Nephron (organoid): ENCODE measurements at regions not wholly inside any gene's neighbourhood (a gene's known extent, or its start where the extent isn't known, plus 50 kb on each side); places are given as distances from the start of the nearest gene placed in this dataset.

Source experiments
- H3K27ac Mint-ChIP-seq, 3 experiments: 2 replicates each; pipeline ENCODE4 v1.8.0; 2020; ENCODE audit warnings: mixed read lengths in 3 of 3, mild to moderate bottlenecking in 2 of 3, moderate library complexity in 1 of 3
- H3K27me3 Mint-ChIP-seq: 2 replicates; pipeline ENCODE4 v1.8.0; 2021; ENCODE audit warnings: low read depth, mild to moderate bottlenecking, moderate library complexity, mixed read lengths
- H3K36me3 Mint-ChIP-seq: 2 replicates; pipeline ENCODE4 v1.8.0; 2020; ENCODE audit warnings: low read depth, mixed read lengths
- H3K4me1 Mint-ChIP-seq: 2 replicates; pipeline ENCODE4 v1.8.0; 2020; ENCODE audit warnings: mixed read lengths
- H3K4me3 Mint-ChIP-seq, 3 experiments: 2 replicates each; pipeline ENCODE4 v1.8.0; 2020; ENCODE audit warnings: mild to moderate bottlenecking in 3 of 3, mixed read lengths in 3 of 3, moderate library complexity in 2 of 3
- H3K9me3 Mint-ChIP-seq: 2 replicates; pipeline ENCODE4 v1.8.0; 2020; ENCODE audit warnings: mixed read lengths
- TF ChIP-seq, protein P1 (sequence below), 3 experiments: fragments of 200-600 bp; sonication (generic); IDR thresholded peaks; one replicate each; pipeline ENCODE4 v1.5.0; 2021; ENCODE audit warnings: antibody characterized with exemption in 3 of 3; ENCODE audit not compliant: unreplicated experiment in 3 of 3

DNA sequence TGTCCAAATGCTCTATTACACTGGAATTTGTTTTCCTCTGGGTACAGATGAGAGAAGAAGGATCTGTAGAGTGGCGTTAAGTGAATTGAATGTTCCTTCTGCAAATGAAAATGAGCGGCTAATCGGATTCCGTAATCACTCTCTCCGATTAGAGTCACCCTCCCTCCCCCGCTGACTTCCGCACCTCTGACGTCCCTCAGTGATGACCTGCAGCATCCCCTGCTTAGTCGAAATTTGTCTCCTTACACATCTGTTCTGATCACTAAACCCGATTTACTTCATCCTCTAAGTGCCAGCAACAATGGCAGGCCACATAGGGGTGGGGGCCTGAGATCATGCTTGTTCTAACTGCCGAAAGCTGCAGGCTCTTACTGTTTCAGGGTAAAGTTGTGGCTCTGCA, 378.7 kb downstream of the SEC16B start:
- Mint-ChIP-seq H3K27ac (no peak overlapping the region), H3K4me1 (no peaks in the 10 kb centered on the region)

DNA sequence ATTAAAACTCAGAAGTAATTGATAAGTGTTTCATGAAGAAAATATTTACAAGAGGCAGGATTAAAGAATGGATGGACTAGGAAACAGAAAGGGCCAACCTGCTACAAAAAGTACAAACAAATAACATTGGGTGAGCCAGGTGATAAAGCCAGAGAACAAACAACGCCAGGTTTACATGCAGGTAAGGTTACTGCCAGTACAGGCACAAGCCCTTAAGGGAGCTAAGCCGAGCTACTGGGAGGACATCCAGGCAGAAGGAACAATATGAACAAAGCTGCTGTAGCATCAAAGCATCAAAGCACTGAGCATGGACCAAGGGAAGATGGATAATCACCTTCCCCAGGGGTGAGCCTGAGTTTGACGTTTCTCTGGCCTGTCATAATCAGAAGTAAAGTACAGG, 380.7 kb downstream of the SEC16B start:
- Mint-ChIP-seq H3K4me3 (no peak overlapping the region), H3K27me3 (peaks cover 7% of the 10 kb centered on the region), H3K27ac (no peak overlapping the region), H3K36me3 (no peaks in the 10 kb centered on the region), H3K9me3 (no peaks in the 10 kb centered on the region), H3K4me1 (no peaks in the 10 kb centered on the region)
- TF ChIP-seq, protein P1, sequence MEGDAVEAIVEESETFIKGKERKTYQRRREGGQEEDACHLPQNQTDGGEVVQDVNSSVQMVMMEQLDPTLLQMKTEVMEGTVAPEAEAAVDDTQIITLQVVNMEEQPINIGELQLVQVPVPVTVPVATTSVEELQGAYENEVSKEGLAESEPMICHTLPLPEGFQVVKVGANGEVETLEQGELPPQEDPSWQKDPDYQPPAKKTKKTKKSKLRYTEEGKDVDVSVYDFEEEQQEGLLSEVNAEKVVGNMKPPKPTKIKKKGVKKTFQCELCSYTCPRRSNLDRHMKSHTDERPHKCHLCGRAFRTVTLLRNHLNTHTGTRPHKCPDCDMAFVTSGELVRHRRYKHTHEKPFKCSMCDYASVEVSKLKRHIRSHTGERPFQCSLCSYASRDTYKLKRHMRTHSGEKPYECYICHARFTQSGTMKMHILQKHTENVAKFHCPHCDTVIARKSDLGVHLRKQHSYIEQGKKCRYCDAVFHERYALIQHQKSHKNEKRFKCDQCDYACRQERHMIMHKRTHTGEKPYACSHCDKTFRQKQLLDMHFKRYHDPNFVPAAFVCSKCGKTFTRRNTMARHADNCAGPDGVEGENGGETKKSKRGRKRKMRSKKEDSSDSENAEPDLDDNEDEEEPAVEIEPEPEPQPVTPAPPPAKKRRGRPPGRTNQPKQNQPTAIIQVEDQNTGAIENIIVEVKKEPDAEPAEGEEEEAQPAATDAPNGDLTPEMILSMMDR (IDR thresholded peaks at IDR 0.05; ENCODE audit: unreplicated experiment in 3 of 3) = no peak

More for the DNA sequence above, 378.7 kb downstream of the SEC16B start:
- TF ChIP-seq, protein P1 (IDR thresholded peaks at IDR 0.05; ENCODE audit: unreplicated experiment in 3 of 3) = no peak
- Mint-ChIP-seq H3K9me3 (no peaks in the 10 kb centered on the region), H3K36me3 (no peaks in the 10 kb centered on the region), H3K4me3 (no peak overlapping the region), H3K27me3 (peaks cover 7% of the 10 kb centered on the region)

DNA sequence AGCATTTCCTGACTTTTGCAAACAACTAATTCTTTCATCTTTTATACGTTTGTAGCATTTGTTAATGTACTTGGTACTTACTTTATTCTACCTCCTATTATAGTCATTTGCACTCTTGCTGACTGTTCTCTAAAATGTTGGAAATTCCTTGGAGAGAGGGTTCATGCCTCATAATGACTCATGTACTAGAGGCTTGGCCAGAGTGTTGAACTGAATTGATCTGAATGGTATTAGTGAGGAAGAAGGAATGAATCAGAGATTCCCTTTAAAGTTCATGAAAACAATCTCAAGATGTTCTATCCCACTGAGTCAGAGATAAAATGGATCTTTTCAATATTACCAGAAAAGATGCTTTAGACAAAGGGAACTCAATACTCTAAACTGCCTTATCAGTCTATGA, 383.4 kb downstream of the SEC16B start:
- H3K9me3 Mint-ChIP-seq = no peaks in the 10 kb centered on the region
- peak overlapping the region in 1 of 3 experiments; percentile 19 for H3K27ac Mint-ChIP-seq
- no peaks in the 10 kb centered on the region for H3K36me3 Mint-ChIP-seq
- H3K27me3 Mint-ChIP-seq = peaks cover 7% of the 10 kb centered on the region
- no peaks in the 10 kb centered on the region for H3K4me1 Mint-ChIP-seq
- H3K4me3 Mint-ChIP-seq = no peak overlapping the region
- TF ChIP-seq, protein P1 (IDR thresholded peaks at IDR 0.05; ENCODE audit: unreplicated experiment in 3 of 3) = no peak

DNA sequence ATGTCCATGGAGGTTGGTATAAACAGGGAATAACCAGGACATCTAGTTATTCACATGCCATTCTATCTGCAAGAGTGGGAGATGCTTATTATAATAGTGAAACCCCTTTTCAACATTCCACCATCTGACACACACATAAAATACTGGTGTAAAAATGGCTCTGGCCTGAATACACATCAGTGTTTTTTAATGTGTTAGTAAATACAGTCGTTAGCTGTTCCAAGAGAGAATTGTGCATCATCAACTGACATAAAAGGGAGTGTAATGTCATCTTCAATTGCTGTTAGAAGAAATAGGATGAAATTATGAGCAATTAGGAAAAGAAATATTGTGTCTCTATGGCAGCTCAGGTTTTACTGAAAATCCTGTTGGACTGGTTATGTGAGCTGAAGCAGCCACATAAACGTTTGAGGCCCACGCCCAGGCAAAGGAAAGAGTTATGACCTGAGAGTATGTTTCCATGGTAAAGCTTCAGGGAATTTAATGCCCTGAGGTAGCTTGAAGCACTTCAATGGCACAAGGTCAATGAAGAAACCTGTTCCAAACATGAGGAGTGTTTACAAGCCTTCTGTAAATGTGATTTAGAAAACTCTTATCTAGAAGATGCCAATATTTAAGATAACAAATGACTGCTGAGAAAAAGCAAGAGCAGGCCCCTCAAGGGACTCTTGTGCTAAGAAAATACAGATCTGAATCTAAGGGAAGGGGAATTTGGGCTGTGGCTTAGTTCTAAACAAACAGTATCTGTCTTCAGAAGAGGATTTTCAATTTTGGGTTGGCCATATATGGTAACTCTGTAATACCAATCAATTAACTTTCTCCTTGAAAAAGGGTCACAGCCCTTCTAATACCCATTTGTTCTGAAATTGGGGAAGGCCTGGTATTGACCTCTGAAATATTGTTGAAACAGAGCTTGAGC, 384.3 kb downstream of the SEC16B start:
- Mint-ChIP-seq H3K27me3 (peaks cover 8% of the 10 kb centered on the region), H3K4me3 (no peak overlapping the region), H3K9me3 (no peaks in the 10 kb centered on the region), H3K4me1 (no peaks in the 10 kb centered on the region), H3K36me3 (no peaks in the 10 kb centered on the region), H3K27ac (peak overlapping the region in 2 of 3 experiments; percentile 19 to 32)
- TF ChIP-seq, protein P1 (IDR thresholded peaks at IDR 0.05; ENCODE audit: unreplicated experiment in 3 of 3) = no peak

DNA sequence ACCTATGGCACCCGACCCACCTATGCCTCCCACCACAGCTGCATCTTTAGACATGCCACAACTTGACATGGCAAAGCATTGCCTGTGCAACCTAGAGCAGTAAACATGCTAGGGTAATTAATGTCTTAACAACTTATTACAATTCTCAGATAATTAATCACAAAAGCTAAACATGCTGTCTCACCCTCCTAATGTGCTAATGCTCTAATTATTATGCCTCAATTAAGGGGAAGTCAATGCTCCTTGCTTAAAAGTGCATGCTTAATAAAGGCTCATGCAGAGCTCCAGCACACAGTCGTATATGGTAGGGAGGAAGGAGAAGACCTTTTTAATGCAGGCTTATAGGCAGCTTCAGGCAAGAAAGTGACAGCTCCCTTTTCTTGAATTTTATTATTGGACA, 396.0 kb downstream of the SEC16B start:
- TF ChIP-seq, protein P1 (IDR thresholded peaks at IDR 0.05; ENCODE audit: unreplicated experiment in 3 of 3) = no peak
- Mint-ChIP-seq H3K4me1 (peaks cover 5% of the 10 kb centered on the region), H3K4me3 (no peak overlapping the region), H3K9me3 (no peaks in the 10 kb centered on the region), H3K36me3 (no peaks in the 10 kb centered on the region), H3K27ac (no peak overlapping the region), H3K27me3 (no peaks in the 10 kb centered on the region)
